Thyroid gland (tissue), 4 donors: ENCODE measurements at regions not wholly inside any gene's neighbourhood (a gene's known extent, or its start where the extent isn't known, plus 50 kb on each side); places are given as distances from the start of the nearest gene placed in this dataset.

Source experiments
- DNase-seq, 2 donors: peaks; one replicate each; pipeline ENCODE4 v3.0.0-alpha.2; 2019
- H3K27ac ChIP-seq, 3 donors: fragments of 200-600 bp; sonication (generic); 1 replicate in 2 of 3; 2 replicates in 1 of 3; pipeline ENCODE4 v1.5.1; 2016 to 2019; ENCODE audit warnings: mild to moderate bottlenecking in 1 of 3, moderate library complexity in 1 of 3
- H3K27me3 ChIP-seq: fragments of 200-600 bp; sonication (generic); one replicate; pipeline ENCODE4 v1.5.1; 2019
- H3K36me3 ChIP-seq, 2 donors: fragments of 200-600 bp; sonication (generic); one replicate each; pipeline ENCODE4 v1.5.1; 2016 to 2019
- H3K4me1 ChIP-seq, 2 donors: fragments of 200-600 bp; sonication (generic); one replicate each; pipeline ENCODE4 v1.5.1; 2017 to 2019
- H3K4me3 ChIP-seq, 3 donors: fragments of 200-600 bp; sonication (generic); replicated peaks in 1 of 3; 1 replicate in 2 of 3; 2 replicates in 1 of 3; pipeline ENCODE4 v1.5.1; 2016; ENCODE audit warnings: mild to moderate bottlenecking in 1 of 3
- H3K9me3 ChIP-seq: fragments of 200-600 bp; sonication (generic); one replicate; pipeline ENCODE4 v1.5.1; 2017
- CTCF ChIP-seq, 6 experiments: fragments of 200-600 bp in 3 of 6; fragments of 450-650 bp in 3 of 6; sonication (generic) in 3 of 6; IDR thresholded peaks; one replicate each; pipeline ENCODE4 v1.5.1; 2016 to 2019; ENCODE audit warnings: antibody characterized with exemption in 6 of 6, mild to moderate bottlenecking in 2 of 6, inconsistent platforms in 1 of 6, moderate library complexity in 1 of 6
- POLR2A ChIP-seq, 2 donors: fragments of 450-650 bp; IDR thresholded peaks; one replicate each; pipeline ENCODE4 v1.6.1; 2017; ENCODE audit warnings: antibody characterized with exemption in 2 of 2, mild to moderate bottlenecking in 2 of 2, moderate library complexity in 1 of 2
- WGBS, 2 donors: methylation state at CpG; one replicate each; pipeline ENCODE4 v1.1.5; 2017; 5-methylcytosine and 5-hydroxymethylcytosine counted together
- intact Hi-C: fragments of 100-400 bp; cut with DNase I; formaldehyde crosslinking; loops from one replicate; pipeline ENCODE4 v1.15.1; 2023

DNA sequence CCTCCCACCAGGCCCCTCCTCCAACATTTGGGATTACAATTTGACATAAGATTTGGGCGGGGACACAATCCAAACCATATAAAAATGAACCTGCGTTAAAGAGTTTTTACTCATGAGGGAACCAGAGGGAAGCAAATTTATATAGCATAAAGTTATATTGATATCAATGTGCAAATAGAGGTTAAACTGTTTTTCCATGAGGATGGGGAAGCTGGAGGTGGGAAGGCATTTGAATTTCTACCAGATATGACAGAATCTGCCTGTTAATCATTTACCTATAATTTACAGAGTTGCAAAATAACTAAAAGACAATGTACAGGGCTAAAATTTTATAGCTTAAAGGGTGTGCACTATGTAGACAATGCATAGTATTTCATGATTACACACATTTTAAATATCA, 322.0 kb upstream of the FKBP1C start:
- Histone ChIP-seq H3K4me3 (no peak overlapping the region), H3K4me1 (no peaks in the 10 kb centered on the region), H3K36me3 (no peaks in the 10 kb centered on the region), H3K27me3 (no peaks in the 10 kb centered on the region), H3K9me3 (no peaks in the 10 kb centered on the region), H3K27ac (no peak overlapping the region)
- 91 to 96% methylated on average over 2 of the region's 2 CpGs for WGBS, 2 donors
- no peak for DNase-seq
- TF ChIP-seq POLR2A (IDR thresholded peaks at IDR 0.05) (no peak), CTCF (IDR thresholded peaks at IDR 0.05) (no peak)
- intact Hi-C loops: no loop called here

DNA sequence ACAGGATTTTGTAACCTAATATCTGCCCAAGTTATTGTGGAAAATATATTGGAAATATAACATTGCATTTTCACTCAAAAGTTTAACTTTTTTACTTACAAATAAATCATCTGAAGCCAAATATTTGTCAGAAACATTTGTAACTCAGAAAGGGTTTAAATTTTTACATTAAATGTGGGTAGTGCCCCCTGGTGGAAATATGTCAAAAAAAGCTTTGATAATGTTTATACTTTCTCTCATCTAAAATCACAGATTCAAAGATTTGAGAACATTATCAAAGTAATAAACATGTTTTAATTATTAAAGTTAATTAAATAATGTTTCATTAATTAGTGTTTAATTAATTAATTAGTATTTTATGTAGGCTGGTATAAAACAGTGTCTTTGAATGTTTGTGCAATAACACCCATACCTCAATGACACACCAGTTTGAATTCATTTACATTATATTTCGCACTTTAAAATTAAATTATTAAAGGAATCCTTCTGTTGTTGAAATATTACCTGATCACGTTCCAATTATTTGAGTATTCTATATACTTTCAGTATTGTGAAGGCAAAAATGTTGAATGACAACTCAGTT, 320.1 kb upstream of the FKBP1C start:
- H3K27me3 ChIP-seq: no peaks in the 10 kb centered on the region
- H3K4me1 ChIP-seq: no peaks in the 10 kb centered on the region
- no peak for TF ChIP-seq POLR2A (IDR thresholded peaks at IDR 0.05)
- TF ChIP-seq CTCF (IDR thresholded peaks at IDR 0.05): peak in 3 of 6 experiments; percentile 21 to 41 (median 27)
- DNase-seq: no peak
- intact Hi-C loops: no loop called here
- 34 to 42% methylated on average over 2 of the region's 2 CpGs for WGBS, 2 donors
- H3K36me3 ChIP-seq: no peaks in the 10 kb centered on the region
- no peak overlapping the region for H3K27ac ChIP-seq
- no peak overlapping the region for H3K4me3 ChIP-seq
- no peaks in the 10 kb centered on the region for H3K9me3 ChIP-seq

GRCh38 chr6:62894114-62894513, 317.2 kb upstream of the FKBP1C start:
- Histone ChIP-seq H3K36me3 (no peaks in the 10 kb centered on the region), H3K27ac (no peak overlapping the region), H3K9me3 (no peaks in the 10 kb centered on the region), H3K4me1 (no peaks in the 10 kb centered on the region), H3K4me3 (no peak overlapping the region), H3K27me3 (no peaks in the 10 kb centered on the region)
- WGBS, 2 donors: 81 to 87% methylated on average over 1 of the region's 1 CpG
- intact Hi-C loops: no loop called here
- DNase-seq: no peak
- TF ChIP-seq POLR2A (IDR thresholded peaks at IDR 0.05): no peak
- TF ChIP-seq CTCF (IDR thresholded peaks at IDR 0.05): no peak

DNA sequence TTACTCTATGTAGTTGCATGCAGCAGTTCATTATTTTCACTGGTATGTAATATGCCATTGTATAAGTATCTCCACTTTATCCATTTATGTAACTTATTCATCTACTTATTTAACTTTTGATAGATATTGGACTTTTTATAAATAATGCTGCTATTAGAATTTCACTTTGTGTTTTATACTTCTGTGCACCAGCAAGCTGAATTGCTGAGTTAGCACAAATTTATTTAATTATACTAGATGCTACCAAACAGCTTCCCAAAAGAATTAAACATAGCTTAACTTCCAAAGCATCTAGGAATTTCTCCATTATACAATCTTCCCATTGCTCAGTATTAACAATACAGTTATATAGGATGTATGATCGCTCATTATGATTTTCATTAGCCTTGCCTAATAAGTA, 308.0 kb upstream of the FKBP1C start:
- TF ChIP-seq CTCF (IDR thresholded peaks at IDR 0.05): no peak
- no peak for TF ChIP-seq POLR2A (IDR thresholded peaks at IDR 0.05)
- Histone ChIP-seq H3K36me3 (no peaks in the 10 kb centered on the region), H3K27me3 (no peaks in the 10 kb centered on the region), H3K27ac (no peak overlapping the region), H3K4me1 (no peaks in the 10 kb centered on the region), H3K9me3 (no peaks in the 10 kb centered on the region), H3K4me3 (no peak overlapping the region)
- 96 to 98% methylated on average over 1 of the region's 1 CpG for WGBS, 2 donors
- no peak for DNase-seq
- intact Hi-C loops: no loop called here

GRCh38 chr6:62904687-62905086, 306.6 kb upstream of the FKBP1C start:
- H3K27me3 ChIP-seq: no peaks in the 10 kb centered on the region
- intact Hi-C loops: no loop called here
- TF ChIP-seq POLR2A (IDR thresholded peaks at IDR 0.05): no peak
- TF ChIP-seq CTCF (IDR thresholded peaks at IDR 0.05): no peak
- H3K27ac ChIP-seq: no peak overlapping the region
- H3K9me3 ChIP-seq: no peaks in the 10 kb centered on the region
- no peak for DNase-seq
- no peaks in the 10 kb centered on the region for H3K36me3 ChIP-seq
- WGBS, 2 donors: 86 to 95% methylated on average over 5 of the region's 5 CpGs
- no peak overlapping the region for H3K4me3 ChIP-seq
- H3K4me1 ChIP-seq: no peaks in the 10 kb centered on the region
